A549 (cell line): ENCODE measurements at regions not wholly inside any gene's neighbourhood (a gene's known extent, or its start where the extent isn't known, plus 50 kb on each side); places are given as distances from the start of the nearest gene placed in this dataset.

Experiments used
- ATAC-seq, 2 experiments: fragments of 200-7000 bp in 1 of 2; fragments of >200 bp in 1 of 2; cut with Nextera tagmentation in 1 of 2; cut with Tn5 transposase in 1 of 2; 3 replicates each; pipeline versions ENCODE4 v1.8.0 to v1.9.1; 2018 to 2020; ENCODE audit warnings: mild to moderate bottlenecking in 1 of 2, moderate library complexity in 1 of 2
- CTCF ChIA-PET: fragments of 300-600 bp; sonication (Branson Sonifier 250); formaldehyde crosslinking; extraction: SDS; loops from one replicate; lab custom pipeline; 2021; ENCODE audit warnings: antibody characterized with exemption, inconsistent platforms; lab: Yijun Ruan, JAX
- POLR2A ChIA-PET: fragments of 350-600 bp; formaldehyde crosslinking; extraction: SDS; loops from one replicate; lab custom pipeline; 2021; ENCODE audit warnings: antibody characterized with exemption, inconsistent platforms; lab: Yijun Ruan, JAX
- DNase-seq, 2 experiments: peaks; one replicate each; pipeline versions ENCODE4 v3.0.0 to v3.0.0-alpha.2; 2011 to 2016; ENCODE audit warnings: low read depth in 1 of 2, low spot score in 1 of 2
- FAIRE-seq: peaks from 2 replicates; lab custom pipeline; 2011; peaks lifted over from hg19 to GRCh38; lab: Jason Lieb, UNC
- H3K27ac ChIP-seq, 2 experiments: fragments of >200 bp; sonication (Bioruptor Twin); formaldehyde crosslinking; 3 replicates each; pipeline ENCODE4 v1.5.1; 2016 to 2017
- H3K4me1 ChIP-seq: fragments of >200 bp; sonication (Bioruptor Twin); formaldehyde crosslinking; 3 replicates; pipeline ENCODE4 v1.6.1; 2016
- H3K4me2 ChIP-seq: fragments of >200 bp; sonication (Bioruptor Twin); formaldehyde crosslinking; 3 replicates; pipeline ENCODE4 v1.6.1; 2016
- H3K4me3 ChIP-seq: fragments of >200 bp; sonication (Bioruptor Twin); formaldehyde crosslinking; 3 replicates; pipeline ENCODE4 v1.5.1; 2016
- H3K9me3 ChIP-seq: fragments of >200 bp; sonication (Bioruptor Twin); formaldehyde crosslinking; 3 replicates; pipeline ENCODE4 v1.6.1; 2016
- ATOH8 ChIP-seq: fragments of 250-450 bp; sonication (Bioruptor Pico); IDR thresholded peaks from 2 replicates; pipeline ENCODE4 v1.5.0; 2020; ENCODE audit warnings: low read depth, mild to moderate bottlenecking, moderate library complexity
- CBX8 ChIP-seq: fragments of 200-600 bp; sonication (generic); IDR thresholded peaks from 2 replicates; pipeline ENCODE4 v1.6.1; 2016
- EHMT2 ChIP-seq: fragments of 200-600 bp; sonication (generic); IDR thresholded peaks from 2 replicates; pipeline ENCODE4 v1.6.1; 2016; ENCODE audit warnings: antibody characterized with exemption, low read depth, mild to moderate bottlenecking, moderate library complexity
- EP300 ChIP-seq, 2 experiments: fragments of >200 bp; sonication (Bioruptor Twin); formaldehyde crosslinking; IDR thresholded peaks; 2 replicates in 1 of 2; 3 replicates in 1 of 2; pipeline ENCODE4 v1.6.1; 2016 to 2017
- ESRRA ChIP-seq: fragments of 150-350 bp; IDR thresholded peaks from 2 replicates; pipeline ENCODE4 v1.6.1; 2014; ENCODE audit warnings: mild to moderate bottlenecking, low read length, borderline replicate concordance
- FOSL2 ChIP-seq, 2 experiments: fragments of 450-650 bp in 1 of 2; fragments of >200 bp in 1 of 2; sonication (Bioruptor Twin) in 1 of 2; formaldehyde crosslinking; IDR thresholded peaks; 2 replicates each; pipeline versions ENCODE4 v1.5.0 to v1.6.1; 2016 to 2020; ENCODE audit warnings: mild to moderate bottlenecking in 1 of 2, moderate library complexity in 1 of 2
- HDAC2 ChIP-seq: fragments of 200-600 bp; sonication (generic); IDR thresholded peaks from 2 replicates; pipeline ENCODE4 v1.6.1; 2016
- HOXB13 ChIP-seq: fragments of 250-450 bp; sonication (Bioruptor Pico); IDR thresholded peaks from 2 replicates; pipeline ENCODE4 v1.5.0; 2020; ENCODE audit warnings: low read depth, mild to moderate bottlenecking, moderate library complexity
- NR3C1 ChIP-seq: fragments of >200 bp; sonication (Bioruptor Twin); formaldehyde crosslinking; IDR thresholded peaks from 3 replicates; pipeline ENCODE4 v1.6.1; 2017
- PBX3 ChIP-seq: IDR thresholded peaks from 2 replicates; pipeline ENCODE4 v1.6.1; 2012
- PHF8 ChIP-seq: fragments of 200-600 bp; sonication (generic); IDR thresholded peaks from 2 replicates; pipeline ENCODE4 v1.6.1; 2016; ENCODE audit warnings: low read depth, mild to moderate bottlenecking, antibody characterized with exemption, moderate library complexity, borderline replicate concordance
- RAD21 ChIP-seq, 2 experiments: fragments of >200 bp in 1 of 2; sonication (Bioruptor Twin) in 1 of 2; formaldehyde crosslinking in 1 of 2; IDR thresholded peaks in 1 of 2; conservative IDR thresholded peaks in 1 of 2; 2 replicates in 1 of 2; 3 replicates in 1 of 2; pipeline ENCODE4 v1.6.1; 2012 to 2018; ENCODE audit warnings: inconsistent platforms in 1 of 2
- RARB ChIP-seq: fragments of 250-450 bp; sonication (Bioruptor Pico); IDR thresholded peaks from 2 replicates; pipeline ENCODE4 v1.8.0; 2021; ENCODE audit warnings: mild to moderate bottlenecking, moderate library complexity
- REST ChIP-seq: fragments of 200-600 bp; sonication (generic); IDR thresholded peaks from 2 replicates; pipeline ENCODE4 v1.6.1; 2016; ENCODE audit warnings: antibody characterized with exemption, mild to moderate bottlenecking, moderate library complexity
- RNF2 ChIP-seq: fragments of 200-600 bp; sonication (generic); IDR thresholded peaks from 2 replicates; pipeline ENCODE4 v1.6.1; 2016; ENCODE audit warnings: low read depth, mild to moderate bottlenecking, antibody characterized with exemption, moderate library complexity, borderline replicate concordance
- SMC3 ChIP-seq: fragments of >200 bp; sonication (Bioruptor Twin); formaldehyde crosslinking; IDR thresholded peaks from 3 replicates; pipeline ENCODE4 v1.6.1; 2018; ENCODE audit warnings: inconsistent platforms
- TP53 ChIP-seq: fragments of 250-450 bp; sonication (Bioruptor Pico); IDR thresholded peaks from 2 replicates; pipeline ENCODE4 v1.5.0; 2021; ENCODE audit warnings: mild to moderate bottlenecking, moderate library complexity
- USF2 ChIP-seq: fragments of 450-650 bp; IDR thresholded peaks from 2 replicates; pipeline ENCODE4 v1.6.1; 2014; ENCODE audit warnings: antibody characterized with exemption
- ZFP36 ChIP-seq: fragments of 450-650 bp; IDR thresholded peaks from 2 replicates; pipeline ENCODE4 v1.6.1; 2014; ENCODE audit warnings: borderline replicate concordance; ENCODE audit not compliant: partially characterized antibody
- ZSCAN20 ChIP-seq: fragments of 250-450 bp; sonication (Bioruptor Pico); IDR thresholded peaks from 2 replicates; pipeline ENCODE4 v1.8.0; 2022; ENCODE audit warnings: mild to moderate bottlenecking, moderate library complexity
- WGBS: methylation state at CpG from one replicate; pipeline ENCODE4 v1.1.6; 2017; ENCODE audit errors: missing lambda C conversion rate; 5-methylcytosine and 5-hydroxymethylcytosine counted together
- TF ChIP-seq, protein P1 (sequence below): fragments of 150-350 bp; IDR thresholded peaks from 2 replicates; pipeline ENCODE4 v1.6.1; 2014; ENCODE audit warnings: low read depth, mild to moderate bottlenecking, low read length

GRCh38 chr6:86820750-86821149 lies 116.6 kb upstream of the HTR1E start:
- CTCF ChIA-PET = no interaction called here
- no peak for FAIRE-seq
- WGBS = 0% methylated on average over 1 of the region's 1 CpG
- Histone ChIP-seq H3K4me3 (no peak overlapping the region), H3K4me1 (no peaks in the 10 kb centered on the region), H3K4me2 (no peak overlapping the region), H3K9me3 (no peaks in the 10 kb centered on the region), H3K27ac (no peak overlapping the region)
- TF ChIP-seq TP53 (CRISPR knock-in tag) (no peak), HDAC2 (no peak), ZSCAN20 (no peak), PBX3 (no peak), EHMT2 (no peak), ESRRA (no peak), PHF8 (no peak), HOXB13 (no peak)
- POLR2A ChIA-PET = no interaction called here
- DNase-seq = no peak
- ATAC-seq = no peak

DNA sequence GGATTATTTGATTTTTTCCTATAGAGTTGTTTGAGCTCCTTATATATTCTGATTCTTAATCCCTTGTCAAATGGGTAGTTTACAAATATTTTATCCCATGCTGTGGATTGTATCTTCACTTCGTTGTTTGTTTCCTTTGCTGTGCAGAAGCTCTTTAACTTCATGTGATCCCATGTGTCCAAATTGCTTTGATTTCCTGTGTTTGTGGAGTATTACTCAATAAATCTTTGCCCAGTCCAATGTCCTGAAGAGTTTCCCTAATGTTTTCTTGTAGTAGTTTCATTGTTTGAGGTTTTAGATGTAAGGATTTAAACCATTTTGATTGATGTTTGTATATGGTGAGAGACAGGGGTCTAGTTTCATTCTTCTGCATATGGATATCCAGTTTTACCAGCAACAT lies 143.7 kb upstream of the HTR1E start:
- Histone ChIP-seq H3K27ac (no peak overlapping the region), H3K4me1 (no peaks in the 10 kb centered on the region), H3K9me3 (no peaks in the 10 kb centered on the region), H3K4me3 (no peak overlapping the region)
- CTCF ChIA-PET = no interaction called here
- ATAC-seq (no peak), DNase-seq (no peak), FAIRE-seq (no peak)
- 4% methylated on average over 1 of the region's 1 CpG for WGBS
- POLR2A ChIA-PET = no interaction called here
- TF ChIP-seq ZFP36 (no peak), RNF2 (no peak)
- TF ChIP-seq, all 56 proteins: peak for 0
- no peak overlapping the region for H3K4me2 ChIP-seq

- DNase-seq (no peak), FAIRE-seq (no peak), ATAC-seq (no peak)
- H3K9me3 ChIP-seq = no peaks in the 10 kb centered on the region
- no peaks in the 10 kb centered on the region for H3K4me1 ChIP-seq
- ChIA-PET CTCF (no interaction called here), POLR2A (no interaction called here)
- no peak overlapping the region for H3K4me3 ChIP-seq
- no peak overlapping the region for H3K4me2 ChIP-seq
- no peak overlapping the region for H3K27ac ChIP-seq
- WGBS = 63% methylated on average over 1 of the region's 1 CpG
- no peak for TF ChIP-seq RARB (CRISPR knock-in tag)
- no peak for TF ChIP-seq REST
- TF ChIP-seq ATOH8 (CRISPR knock-in tag) = no peak
- TF ChIP-seq ZFP36 = no peak
These were observed 145.9 kb upstream of the HTR1E start for GRCh38 chr6:86791476-86791875.

DNA sequence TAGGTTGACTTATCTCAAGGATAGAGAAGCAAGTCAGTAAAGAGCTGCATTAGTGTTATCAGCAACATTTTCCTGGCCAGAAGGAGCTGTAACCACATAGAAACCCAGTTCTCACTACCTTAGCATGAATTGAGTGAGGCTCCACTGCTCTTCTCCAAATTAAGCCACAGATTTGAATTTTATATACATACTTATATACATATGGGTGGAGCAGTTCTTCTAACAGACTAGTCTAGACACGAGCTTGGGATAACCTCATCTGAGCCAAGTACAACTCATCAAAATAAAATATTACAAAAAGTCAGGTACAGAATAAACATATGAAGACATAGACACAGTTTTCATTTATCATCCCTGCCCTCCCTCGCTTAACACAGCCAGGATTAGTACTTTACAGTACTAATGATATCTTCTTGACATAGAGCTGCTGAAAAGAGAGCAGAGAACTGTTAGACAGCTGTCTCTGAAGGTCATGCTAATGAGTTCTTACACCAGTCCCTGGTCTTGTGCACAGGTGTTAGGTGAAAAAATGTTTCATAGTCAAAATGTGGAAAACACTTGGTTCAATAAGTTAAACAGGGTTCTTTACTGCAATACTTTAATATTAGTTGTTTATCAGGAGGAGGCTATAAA lies 147.4 kb upstream of the HTR1E start:
- no peak for ATAC-seq
- FAIRE-seq = no peak
- POLR2A ChIA-PET = no interaction called here
- 0% methylated on average over 2 of the region's 2 CpGs for WGBS
- H3K4me1 ChIP-seq = no peaks in the 10 kb centered on the region
- H3K4me2 ChIP-seq = no peak overlapping the region
- H3K9me3 ChIP-seq = no peaks in the 10 kb centered on the region
- CTCF ChIA-PET = no interaction called here
- H3K4me3 ChIP-seq = no peak overlapping the region
- no peak overlapping the region for H3K27ac ChIP-seq
- no peak for DNase-seq
- no peak for TF ChIP-seq CBX8
- TF ChIP-seq FOSL2 (IDR thresholded peaks at IDR 0.05) = no peak
- TF ChIP-seq FOSL2 (CRISPR knock-in tag; IDR thresholded peaks at IDR 0.05) = no peak
- no peak for TF ChIP-seq ZFP36
- no peak for TF ChIP-seq USF2
- TF ChIP-seq, protein P1, sequence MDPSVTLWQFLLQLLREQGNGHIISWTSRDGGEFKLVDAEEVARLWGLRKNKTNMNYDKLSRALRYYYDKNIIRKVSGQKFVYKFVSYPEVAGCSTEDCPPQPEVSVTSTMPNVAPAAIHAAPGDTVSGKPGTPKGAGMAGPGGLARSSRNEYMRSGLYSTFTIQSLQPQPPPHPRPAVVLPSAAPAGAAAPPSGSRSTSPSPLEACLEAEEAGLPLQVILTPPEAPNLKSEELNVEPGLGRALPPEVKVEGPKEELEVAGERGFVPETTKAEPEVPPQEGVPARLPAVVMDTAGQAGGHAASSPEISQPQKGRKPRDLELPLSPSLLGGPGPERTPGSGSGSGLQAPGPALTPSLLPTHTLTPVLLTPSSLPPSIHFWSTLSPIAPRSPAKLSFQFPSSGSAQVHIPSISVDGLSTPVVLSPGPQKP = no peak
- TF ChIP-seq SMC3 = no peak
- TF ChIP-seq NR3C1 = no peak
- TF ChIP-seq EP300 (IDR thresholded peaks at IDR 0.05) = no peak
- no peak for TF ChIP-seq ATOH8 (CRISPR knock-in tag)
- TF ChIP-seq RARB (CRISPR knock-in tag) = no peak
- TF ChIP-seq RAD21 (conservative IDR thresholded peaks at IDR 0.05 in 1 of 2, IDR thresholded peaks at IDR 0.05 in 1 of 2) = no peak
